K562 (cell line): ENCODE measurements at regions not wholly inside any gene's neighbourhood (a gene's known extent, or its start where the extent isn't known, plus 50 kb on each side); places are given as distances from the start of the nearest gene placed in this dataset.

Experiments used
- ATAC-seq: fragments of 200-7000 bp; cut with Tn5 transposase; 3 replicates; pipeline ENCODE4 v1.9.1; 2020; ENCODE audit warnings: moderate library complexity
- BruUV-seq: library from RNA; stranded (reverse); fragments of 400-500 nt; replicated peaks from 2 replicates; lab custom pipeline; 2021; lab: Mats Ljungman, UMichigan
- CTCF ChIA-PET: fragments of 300-600 bp; formaldehyde crosslinking; extraction: SDS; loops from one replicate; lab custom pipeline; 2021; ENCODE audit warnings: low intra/inter-chr PET ratio; lab: Yijun Ruan, JAX
- POLR2A ChIA-PET: fragments of 300-600, 350-650 bp; sonication (Branson Sonifier 250); formaldehyde crosslinking; extraction: SDS; loops from one replicate; lab custom pipeline; 2021; ENCODE audit warnings: antibody characterized with exemption, inconsistent platforms; lab: Yijun Ruan, JAX
- DNase-seq, 4 experiments: peaks; one replicate each; pipeline versions ENCODE4 v3.0.0 to v3.0.0-alpha.2; 2011 to 2018; ENCODE audit warnings: low spot score in 3 of 4, mixed read lengths in 3 of 4; ENCODE audit errors: extremely low read depth in 1 of 4
- FAIRE-seq: peaks from 2 replicates; lab custom pipeline; 2011; peaks lifted over from hg19 to GRCh38; lab: Jason Lieb, UNC
- H2AFZ ChIP-seq: 2 replicates; pipeline ENCODE4 v1.6.0; 2011; ENCODE audit warnings: low read depth, low read length, control low read depth, inconsistent platforms
- H3K27ac ChIP-seq: fragments of 200-600 bp; 3 replicates; pipeline ENCODE4 v1.8.0; 2011; ENCODE audit warnings: low read depth, mild to moderate bottlenecking, control low read depth, inconsistent platforms, low read length, moderate library complexity, mixed read lengths; ENCODE audit errors: extremely low read depth
- H3K27me3 ChIP-seq, 2 experiments: fragments of 300-600 bp in 1 of 2; 2 replicates in 1 of 2; 3 replicates in 1 of 2; pipeline versions ENCODE4 v1.6.0 to v1.8.0; 2011; ENCODE audit warnings: inconsistent platforms in 2 of 2, low read length in 2 of 2, mild to moderate bottlenecking in 1 of 2, mixed read lengths in 1 of 2, moderate library complexity in 1 of 2; ENCODE audit not compliant: control insufficient read depth in 2 of 2, insufficient read depth in 2 of 2
- H3K36me3 ChIP-seq: fragments of 300-600 bp; 3 replicates; pipeline ENCODE4 v1.8.0; 2011; ENCODE audit warnings: mild to moderate bottlenecking, low read length, inconsistent platforms; ENCODE audit not compliant: control insufficient read depth, insufficient read depth
- H3K4me1 ChIP-seq, 2 experiments: fragments of 200-600 bp in 1 of 2; replicated peaks in 1 of 2; 2 replicates in 1 of 2; 3 replicates in 1 of 2; pipeline versions ENCODE4 v1.5.1 to v1.8.0; 2011; ENCODE audit warnings: inconsistent platforms in 2 of 2, low read length in 2 of 2, mild to moderate bottlenecking in 1 of 2, mixed read lengths in 1 of 2, moderate library complexity in 1 of 2; ENCODE audit not compliant: control insufficient read depth in 2 of 2, insufficient read depth in 2 of 2
- H3K4me2 ChIP-seq: 2 replicates; pipeline ENCODE4 v1.6.1; 2011; ENCODE audit warnings: low read length, control low read depth, inconsistent platforms, mixed read lengths; ENCODE audit not compliant: insufficient read depth
- H3K4me3 ChIP-seq: fragments of 200-600 bp; sonication (generic), shearing (Covaris generic); 2 replicates; pipeline ENCODE4 v1.5.1; 2016; ENCODE audit warnings: control low read depth, inconsistent platforms
- H3K79me2 ChIP-seq: fragments of 200-600 bp; 3 replicates; pipeline ENCODE4 v1.8.0; 2011; ENCODE audit warnings: low read length, inconsistent platforms; ENCODE audit not compliant: control insufficient read depth, insufficient read depth
- H3K9ac ChIP-seq, 2 experiments: 2 replicates each; pipeline versions ENCODE4 v1.6.0 to v1.6.1; 2011; ENCODE audit warnings: low read depth in 2 of 2, low read length in 2 of 2, control low read depth in 1 of 2, inconsistent platforms in 1 of 2, mild to moderate bottlenecking in 1 of 2, mixed read lengths in 1 of 2; ENCODE audit not compliant: insufficient read depth in 1 of 2
- H3K9me1 ChIP-seq: one replicate; pipeline ENCODE4 v1.6.0; 2011; ENCODE audit warnings: inconsistent platforms, mild to moderate bottlenecking, low read length, moderate library complexity; ENCODE audit not compliant: control insufficient read depth, insufficient read depth
- H3K9me3 ChIP-seq: replicated peaks from 2 replicates; pipeline ENCODE4 v1.5.1; 2011; ENCODE audit warnings: low read depth, low read length, inconsistent platforms; ENCODE audit not compliant: control insufficient read depth, insufficient read depth
- H4K20me1 ChIP-seq: replicated peaks from 2 replicates; pipeline ENCODE4 v1.6.1; 2011; ENCODE audit warnings: low read length, inconsistent platforms, mixed read lengths; ENCODE audit not compliant: control insufficient read depth, insufficient read depth
- EZH2 ChIP-seq: IDR thresholded peaks from 2 replicates; pipeline ENCODE4 v1.6.1; 2012; ENCODE audit warnings: low read depth, mild to moderate bottlenecking, inconsistent platforms, low read length, borderline replicate concordance
- JUND ChIP-seq, 2 experiments: IDR thresholded peaks; 2 replicates in 1 of 2; 3 replicates in 1 of 2; pipeline ENCODE4 v1.6.1; 2011; ENCODE audit warnings: borderline replicate concordance in 2 of 2, low read depth in 2 of 2, low read length in 2 of 2, improper control_type of control experiment in 1 of 2, missing biosample characterization in 1 of 2, missing genetic modification characterization in 1 of 2, missing genetic modification reagents in 1 of 2
- MAFG ChIP-seq: fragments of 450-650 bp; conservative IDR thresholded peaks from 2 replicates; pipeline ENCODE4 v1.6.1; 2016; ENCODE audit warnings: missing genetic modification characterization, missing compliant biosample characterization
- NR1H2 ChIP-seq: sonication (generic); formaldehyde crosslinking; IDR thresholded peaks from 2 replicates; pipeline ENCODE4 v1.4.0; 2020; ENCODE audit warnings: mild to moderate bottlenecking, missing genetic modification reagents
- SAFB2 ChIP-seq: fragments of 200-400 bp; formaldehyde crosslinking; IDR thresholded peaks from 2 replicates; pipeline ENCODE4 v1.6.1; 2018; ENCODE audit warnings: borderline replicate concordance, low read length, low read depth, moderate library complexity; ENCODE audit not compliant: severe bottlenecking
- TBP ChIP-seq: optimal IDR thresholded peaks from 2 replicates; pipeline ENCODE3; 2011; ENCODE audit warnings: low read depth, low read length, improper control_type of control experiment
- U2AF1 ChIP-seq: fragments of 200-400 bp; formaldehyde crosslinking; optimal IDR thresholded peaks from 2 replicates; pipeline ENCODE3; 2017; ENCODE audit warnings: mild to moderate bottlenecking, low read depth, low read length, moderate library complexity
- ZNF699 ChIP-seq: fragments of 250-450 bp; sonication (Bioruptor Pico); IDR thresholded peaks from 2 replicates; pipeline ENCODE4 v1.8.0; 2021; ENCODE audit warnings: mild to moderate bottlenecking, moderate library complexity; ENCODE audit not compliant: insufficient replicate concordance
- ZNF707 ChIP-seq: fragments of 250-450 bp; sonication (Bioruptor Pico); conservative IDR thresholded peaks from 2 replicates; pipeline ENCODE4 v1.8.0; 2022; ENCODE audit warnings: inconsistent platforms, mild to moderate bottlenecking, moderate library complexity
- WGBS: fragments of 100-300 bp; shearing (Covaris generic); methylation state at CpG from one replicate; pipeline ENCODE4 v1.1.6; 2016; ENCODE audit warnings: low coverage, mixed read lengths; ENCODE audit not compliant: insufficient coverage; ENCODE audit errors: missing lambda C conversion rate; 5-methylcytosine and 5-hydroxymethylcytosine counted together
- in situ Hi-C: fragments of 300-500 bp; cut with MboI; formaldehyde crosslinking; loops from 4 replicates; pipeline ENCODE4 v1.15.0; 2018; ENCODE audit warnings: inconsistent platforms, mixed read lengths
- intact Hi-C: fragments of 100-400 bp; cut with micrococcal nuclease; formaldehyde crosslinking; loops from 2 replicates; pipeline ENCODE4 v1.14.2; 2022
- TF ChIP-seq, protein P1 (sequence below): IDR thresholded peaks from 2 replicates; pipeline ENCODE4 v1.6.1; 2011; ENCODE audit warnings: borderline replicate concordance, low read depth, mild to moderate bottlenecking, moderate library complexity, low read length; ENCODE audit not compliant: insufficient read depth, poor library complexity, severe bottlenecking
- TF ChIP-seq, protein P2 (sequence below): fragments of 250-450 bp; sonication (Bioruptor Pico); IDR thresholded peaks from 2 replicates; pipeline ENCODE4 v1.4.0; 2020
- TF ChIP-seq, protein P3 (sequence below): fragments of 200-800 bp; sonication (Bioruptor generic); IDR thresholded peaks from 2 replicates; pipeline ENCODE4 v1.6.1; 2017; ENCODE audit warnings: missing genetic modification characterization, missing compliant biosample characterization

DNA sequence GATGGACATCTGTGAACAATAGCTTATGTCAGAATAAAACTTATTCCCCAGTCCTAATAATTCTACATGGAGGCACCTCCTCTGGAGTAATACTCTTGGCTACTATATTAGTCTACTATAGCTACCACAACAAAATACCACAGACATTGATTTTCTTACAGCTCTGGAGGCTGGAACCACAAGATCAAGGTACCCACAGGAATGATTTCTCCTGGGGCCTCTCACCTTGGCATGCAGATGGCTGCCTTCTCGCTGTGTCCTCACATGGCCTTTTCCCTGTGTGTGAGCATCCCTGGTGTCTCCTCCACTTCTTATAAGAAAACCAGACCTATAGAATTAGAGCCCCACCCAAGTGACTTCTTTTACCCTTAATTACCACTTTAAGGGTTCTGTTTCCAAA, 244.3 kb downstream of the BARHL2 start (continued):
- TF ChIP-seq TBP (no peak), EZH2 (no peak), JUND (IDR thresholded peaks at IDR 0.05; ENCODE audit: borderline replicate concordance, low read depth, low read length) (no peak), JUND (tag; IDR thresholded peaks at IDR 0.05; ENCODE audit: borderline replicate concordance, low read depth, low read length) (no peak)

- in situ Hi-C loops (no loop called here), intact Hi-C loops (no loop called here)
- H2AFZ ChIP-seq: no peak overlapping the region
- H3K27ac ChIP-seq: no peak overlapping the region
- no peaks in the 10 kb centered on the region for H3K4me1 ChIP-seq
- H3K4me3 ChIP-seq: no peak overlapping the region
- ChIA-PET CTCF (no interaction called here), POLR2A (no interaction called here)
- DNase-seq: no peak
- H3K9ac ChIP-seq: no peak overlapping the region
- no peaks in the 10 kb centered on the region for H3K9me3 ChIP-seq
- H3K27me3 ChIP-seq: no peaks in the 10 kb centered on the region
- no peaks in the 10 kb centered on the region for H3K9me1 ChIP-seq
- no TSS peak for BruUV-seq
- FAIRE-seq: no peak
- no peaks in the 10 kb centered on the region for H4K20me1 ChIP-seq
- no peak for ATAC-seq
- H3K79me2 ChIP-seq: no peaks in the 10 kb centered on the region
- no peak overlapping the region for H3K4me2 ChIP-seq
- no peaks in the 10 kb centered on the region for H3K36me3 ChIP-seq
- WGBS: 0% methylated on average over 2 of the region's 2 CpGs
- TF ChIP-seq SAFB2: no peak
- no peak for TF ChIP-seq NR1H2 (CRISPR knock-in tag)
- TF ChIP-seq, protein P1, sequence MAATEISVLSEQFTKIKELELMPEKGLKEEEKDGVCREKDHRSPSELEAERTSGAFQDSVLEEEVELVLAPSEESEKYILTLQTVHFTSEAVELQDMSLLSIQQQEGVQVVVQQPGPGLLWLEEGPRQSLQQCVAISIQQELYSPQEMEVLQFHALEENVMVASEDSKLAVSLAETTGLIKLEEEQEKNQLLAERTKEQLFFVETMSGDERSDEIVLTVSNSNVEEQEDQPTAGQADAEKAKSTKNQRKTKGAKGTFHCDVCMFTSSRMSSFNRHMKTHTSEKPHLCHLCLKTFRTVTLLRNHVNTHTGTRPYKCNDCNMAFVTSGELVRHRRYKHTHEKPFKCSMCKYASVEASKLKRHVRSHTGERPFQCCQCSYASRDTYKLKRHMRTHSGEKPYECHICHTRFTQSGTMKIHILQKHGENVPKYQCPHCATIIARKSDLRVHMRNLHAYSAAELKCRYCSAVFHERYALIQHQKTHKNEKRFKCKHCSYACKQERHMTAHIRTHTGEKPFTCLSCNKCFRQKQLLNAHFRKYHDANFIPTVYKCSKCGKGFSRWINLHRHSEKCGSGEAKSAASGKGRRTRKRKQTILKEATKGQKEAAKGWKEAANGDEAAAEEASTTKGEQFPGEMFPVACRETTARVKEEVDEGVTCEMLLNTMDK: no peak
- TF ChIP-seq, protein P2, sequence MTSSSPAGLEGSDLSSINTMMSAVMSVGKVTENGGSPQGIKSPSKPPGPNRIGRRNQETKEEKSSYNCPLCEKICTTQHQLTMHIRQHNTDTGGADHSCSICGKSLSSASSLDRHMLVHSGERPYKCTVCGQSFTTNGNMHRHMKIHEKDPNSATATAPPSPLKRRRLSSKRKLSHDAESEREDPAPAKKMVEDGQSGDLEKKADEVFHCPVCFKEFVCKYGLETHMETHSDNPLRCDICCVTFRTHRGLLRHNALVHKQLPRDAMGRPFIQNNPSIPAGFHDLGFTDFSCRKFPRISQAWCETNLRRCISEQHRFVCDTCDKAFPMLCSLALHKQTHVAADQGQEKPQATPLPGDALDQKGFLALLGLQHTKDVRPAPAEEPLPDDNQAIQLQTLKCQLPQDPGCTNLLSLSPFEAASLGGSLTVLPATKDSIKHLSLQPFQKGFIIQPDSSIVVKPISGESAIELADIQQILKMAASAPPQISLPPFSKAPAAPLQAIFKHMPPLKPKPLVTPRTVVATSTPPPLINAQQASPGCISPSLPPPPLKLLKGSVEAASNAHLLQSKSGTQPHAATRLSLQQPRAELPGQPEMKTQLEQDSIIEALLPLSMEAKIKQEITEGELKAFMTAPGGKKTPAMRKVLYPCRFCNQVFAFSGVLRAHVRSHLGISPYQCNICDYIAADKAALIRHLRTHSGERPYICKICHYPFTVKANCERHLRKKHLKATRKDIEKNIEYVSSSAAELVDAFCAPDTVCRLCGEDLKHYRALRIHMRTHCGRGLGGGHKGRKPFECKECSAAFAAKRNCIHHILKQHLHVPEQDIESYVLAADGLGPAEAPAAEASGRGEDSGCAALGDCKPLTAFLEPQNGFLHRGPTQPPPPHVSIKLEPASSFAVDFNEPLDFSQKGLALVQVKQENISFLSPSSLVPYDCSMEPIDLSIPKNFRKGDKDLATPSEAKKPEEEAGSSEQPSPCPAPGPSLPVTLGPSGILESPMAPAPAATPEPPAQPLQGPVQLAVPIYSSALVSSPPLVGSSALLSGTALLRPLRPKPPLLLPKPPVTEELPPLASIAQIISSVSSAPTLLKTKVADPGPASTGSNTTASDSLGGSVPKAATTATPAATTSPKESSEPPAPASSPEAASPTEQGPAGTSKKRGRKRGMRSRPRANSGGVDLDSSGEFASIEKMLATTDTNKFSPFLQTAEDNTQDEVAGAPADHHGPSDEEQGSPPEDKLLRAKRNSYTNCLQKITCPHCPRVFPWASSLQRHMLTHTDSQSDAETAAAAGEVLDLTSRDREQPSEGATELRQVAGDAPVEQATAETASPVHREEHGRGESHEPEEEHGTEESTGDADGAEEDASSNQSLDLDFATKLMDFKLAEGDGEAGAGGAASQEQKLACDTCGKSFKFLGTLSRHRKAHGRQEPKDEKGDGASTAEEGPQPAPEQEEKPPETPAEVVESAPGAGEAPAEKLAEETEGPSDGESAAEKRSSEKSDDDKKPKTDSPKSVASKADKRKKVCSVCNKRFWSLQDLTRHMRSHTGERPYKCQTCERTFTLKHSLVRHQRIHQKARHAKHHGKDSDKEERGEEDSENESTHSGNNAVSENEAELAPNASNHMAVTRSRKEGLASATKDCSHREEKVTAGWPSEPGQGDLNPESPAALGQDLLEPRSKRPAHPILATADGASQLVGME (CRISPR knock-in tag): no peak
- no peak for TF ChIP-seq ZNF707 (CRISPR knock-in tag)
- TF ChIP-seq MAFG (tag): no peak
- TF ChIP-seq, protein P3, sequence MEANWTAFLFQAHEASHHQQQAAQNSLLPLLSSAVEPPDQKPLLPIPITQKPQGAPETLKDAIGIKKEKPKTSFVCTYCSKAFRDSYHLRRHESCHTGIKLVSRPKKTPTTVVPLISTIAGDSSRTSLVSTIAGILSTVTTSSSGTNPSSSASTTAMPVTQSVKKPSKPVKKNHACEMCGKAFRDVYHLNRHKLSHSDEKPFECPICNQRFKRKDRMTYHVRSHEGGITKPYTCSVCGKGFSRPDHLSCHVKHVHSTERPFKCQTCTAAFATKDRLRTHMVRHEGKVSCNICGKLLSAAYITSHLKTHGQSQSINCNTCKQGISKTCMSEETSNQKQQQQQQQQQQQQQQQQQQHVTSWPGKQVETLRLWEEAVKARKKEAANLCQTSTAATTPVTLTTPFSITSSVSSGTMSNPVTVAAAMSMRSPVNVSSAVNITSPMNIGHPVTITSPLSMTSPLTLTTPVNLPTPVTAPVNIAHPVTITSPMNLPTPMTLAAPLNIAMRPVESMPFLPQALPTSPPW (CRISPR knock-in tag): no peak
- no peak for TF ChIP-seq ZNF699 (CRISPR knock-in tag)
- no peak for TF ChIP-seq U2AF1
Observed at GRCh38 chr1:90459570-90459969, 257.5 kb downstream of the BARHL2 start.
